Thymus (tissue), 11 donors: ENCODE measurements at regions not wholly inside any gene's neighbourhood (a gene's known extent, or its start where the extent isn't known, plus 50 kb on each side); places are given as distances from the start of the nearest gene placed in this dataset.

Experiments used
- DNase-seq, 9 donors: peaks; one replicate each; pipeline ENCODE4 v3.0.0-alpha.2; 2013; ENCODE audit warnings: low spot score in 9 of 9, low read depth in 6 of 9, missing footprints in 1 of 9
- H3K27ac ChIP-seq, 2 donors: one replicate each; pipeline ENCODE4 v1.5.1; 2013; ENCODE audit warnings: control low read depth in 1 of 2, low read depth in 1 of 2, low read length in 1 of 2, mild to moderate bottlenecking in 1 of 2, moderate library complexity in 1 of 2
- H3K27me3 ChIP-seq, 2 donors: one replicate each; pipeline ENCODE4 v1.5.1; 2013; ENCODE audit warnings: low read length in 1 of 2; ENCODE audit not compliant: control insufficient read depth in 2 of 2, insufficient read depth in 1 of 2
- H3K36me3 ChIP-seq, 2 donors: one replicate each; pipeline ENCODE4 v1.5.1; 2013; ENCODE audit warnings: low read length in 1 of 2, mild to moderate bottlenecking in 1 of 2, moderate library complexity in 1 of 2; ENCODE audit not compliant: control insufficient read depth in 2 of 2, insufficient read depth in 2 of 2
- H3K4me1 ChIP-seq, 2 donors: one replicate each; pipeline ENCODE4 v1.5.1; 2013; ENCODE audit warnings: low read length in 2 of 2; ENCODE audit not compliant: control insufficient read depth in 2 of 2, insufficient read depth in 2 of 2
- H3K4me3 ChIP-seq, 2 donors: one replicate each; pipeline ENCODE4 v1.5.1; 2013; ENCODE audit warnings: low read length in 2 of 2, control low read depth in 1 of 2, mild to moderate bottlenecking in 1 of 2
- H3K9me3 ChIP-seq, 2 donors: one replicate each; pipeline ENCODE4 v1.5.1; 2013; ENCODE audit warnings: low read length in 1 of 2, mild to moderate bottlenecking in 1 of 2; ENCODE audit not compliant: control insufficient read depth in 2 of 2, insufficient read depth in 1 of 2
- WGBS: extraction: QIAGEN DNeasy Blood & Tissue Kit; methylation state at CpG from one replicate; pipeline ENCODE4 v1.1.7; 2013; 5-methylcytosine and 5-hydroxymethylcytosine counted together
- donor health status: healthy.

- no peak for DNase-seq
- 91% methylated on average over 5 of the region's 5 CpGs for WGBS
Observed at GRCh38 chr5:84578226-84578625, 193.5 kb upstream of the EDIL3 start.

GRCh38 chr5:84573017-84573712 lies 188.5 kb upstream of the EDIL3 start:
- WGBS: 94% methylated on average over 3 of the region's 3 CpGs

More at GRCh38 chr5:84578226-84578625, 193.5 kb upstream of the EDIL3 start:
- H3K4me1 ChIP-seq: no peaks in the 10 kb centered on the region
- H3K27ac ChIP-seq: no peak overlapping the region
- H3K36me3 ChIP-seq: no peaks in the 10 kb centered on the region
- H3K4me3 ChIP-seq: no peak overlapping the region
- H3K9me3 ChIP-seq: no peaks in the 10 kb centered on the region
- no peaks in the 10 kb centered on the region for H3K27me3 ChIP-seq

GRCh38 chr5:84569307-84569706 lies 184.6 kb upstream of the EDIL3 start:
- no peaks in the 10 kb centered on the region for H3K9me3 ChIP-seq

More at GRCh38 chr5:84573017-84573712, 188.5 kb upstream of the EDIL3 start:
- H3K27me3 ChIP-seq: no peaks in the 10 kb centered on the region
- H3K36me3 ChIP-seq: no peaks in the 10 kb centered on the region
- no peak overlapping the region for H3K4me3 ChIP-seq
- H3K4me1 ChIP-seq: no peaks in the 10 kb centered on the region
- no peaks in the 10 kb centered on the region for H3K9me3 ChIP-seq
- no peak for DNase-seq
- no peak overlapping the region for H3K27ac ChIP-seq

GRCh38 chr5:84568171-84568570 lies 183.5 kb upstream of the EDIL3 start:
- no peaks in the 10 kb centered on the region for H3K36me3 ChIP-seq
- H3K4me3 ChIP-seq: no peak overlapping the region
- no peaks in the 10 kb centered on the region for H3K9me3 ChIP-seq
- no peaks in the 10 kb centered on the region for H3K4me1 ChIP-seq
- no peak for DNase-seq
- H3K27ac ChIP-seq: no peak overlapping the region
- 92% methylated on average over 1 of the region's 1 CpG for WGBS
- H3K27me3 ChIP-seq: no peaks in the 10 kb centered on the region

More at GRCh38 chr5:84569307-84569706, 184.6 kb upstream of the EDIL3 start:
- Histone ChIP-seq H3K27me3 (no peaks in the 10 kb centered on the region), H3K36me3 (no peaks in the 10 kb centered on the region), H3K27ac (no peak overlapping the region), H3K4me1 (no peaks in the 10 kb centered on the region), H3K4me3 (no peak overlapping the region)
- WGBS: 95% methylated on average over 1 of the region's 1 CpG
- no peak for DNase-seq

- H3K4me3 ChIP-seq: no peak overlapping the region
- no peaks in the 10 kb centered on the region for H3K9me3 ChIP-seq
- WGBS: 92% methylated on average over 1 of the region's 1 CpG
Observed at GRCh38 chr5:84565866-84566265, 181.2 kb upstream of the EDIL3 start.

GRCh38 chr5:84564321-84565075 lies 179.8 kb upstream of the EDIL3 start:
- DNase-seq: no peak
- WGBS: 89% methylated on average over 3 of the region's 3 CpGs
- Histone ChIP-seq H3K9me3 (no peaks in the 10 kb centered on the region), H3K27me3 (no peaks in the 10 kb centered on the region), H3K4me3 (no peak overlapping the region), H3K27ac (no peak overlapping the region), H3K4me1 (no peaks in the 10 kb centered on the region), H3K36me3 (no peaks in the 10 kb centered on the region)

More at GRCh38 chr5:84565866-84566265, 181.2 kb upstream of the EDIL3 start:
- DNase-seq: no peak
- Histone ChIP-seq H3K27me3 (no peaks in the 10 kb centered on the region), H3K4me1 (no peaks in the 10 kb centered on the region), H3K36me3 (no peaks in the 10 kb centered on the region), H3K27ac (no peak overlapping the region)

- no peaks in the 10 kb centered on the region for H3K4me1 ChIP-seq
- no peak overlapping the region for H3K4me3 ChIP-seq
- DNase-seq: no peak
- H3K27me3 ChIP-seq: no peaks in the 10 kb centered on the region
- WGBS: 96% methylated on average over 2 of the region's 2 CpGs
- no peaks in the 10 kb centered on the region for H3K36me3 ChIP-seq
- no peaks in the 10 kb centered on the region for H3K9me3 ChIP-seq
- no peak overlapping the region for H3K27ac ChIP-seq
Observed at GRCh38 chr5:84550222-84550621, 165.5 kb upstream of the EDIL3 start.

GRCh38 chr5:84549054-84549453 lies 164.4 kb upstream of the EDIL3 start:
- DNase-seq: no peak
- Histone ChIP-seq H3K27me3 (no peaks in the 10 kb centered on the region), H3K36me3 (no peaks in the 10 kb centered on the region), H3K27ac (no peak overlapping the region), H3K4me3 (no peak overlapping the region), H3K4me1 (no peaks in the 10 kb centered on the region), H3K9me3 (no peaks in the 10 kb centered on the region)
- WGBS: 89% methylated on average over 1 of the region's 1 CpG

- Histone ChIP-seq H3K4me3 (no peak overlapping the region), H3K27me3 (no peaks in the 10 kb centered on the region), H3K9me3 (no peaks in the 10 kb centered on the region), H3K27ac (no peak overlapping the region), H3K4me1 (no peaks in the 10 kb centered on the region), H3K36me3 (no peaks in the 10 kb centered on the region)
- no peak for DNase-seq
- 98% methylated on average over 3 of the region's 3 CpGs for WGBS
Observed at GRCh38 chr5:84546686-84547085, 162.0 kb upstream of the EDIL3 start.
